GM12865 (cell line): ENCODE measurements at regions not wholly inside any gene's neighbourhood (a gene's known extent, or its start where the extent isn't known, plus 50 kb on each side); places are given as distances from the start of the nearest gene placed in this dataset.

Experiments
- DNase-seq: peaks from one replicate; pipeline ENCODE4 v3.0.0; 2010; ENCODE audit warnings: low read depth
- H3K4me3 ChIP-seq: 2 replicates; pipeline ENCODE4 v1.5.1; 2011; ENCODE audit warnings: mild to moderate bottlenecking, low read depth, low read length, control low read depth
- TF ChIP-seq, protein P1 (sequence below): IDR thresholded peaks from 2 replicates; pipeline ENCODE4 v1.5.1; 2011; ENCODE audit warnings: low read length, control low read depth, low read depth, inconsistent platforms; ENCODE audit not compliant: insufficient read depth; ENCODE audit errors: missing control alignments

DNA sequence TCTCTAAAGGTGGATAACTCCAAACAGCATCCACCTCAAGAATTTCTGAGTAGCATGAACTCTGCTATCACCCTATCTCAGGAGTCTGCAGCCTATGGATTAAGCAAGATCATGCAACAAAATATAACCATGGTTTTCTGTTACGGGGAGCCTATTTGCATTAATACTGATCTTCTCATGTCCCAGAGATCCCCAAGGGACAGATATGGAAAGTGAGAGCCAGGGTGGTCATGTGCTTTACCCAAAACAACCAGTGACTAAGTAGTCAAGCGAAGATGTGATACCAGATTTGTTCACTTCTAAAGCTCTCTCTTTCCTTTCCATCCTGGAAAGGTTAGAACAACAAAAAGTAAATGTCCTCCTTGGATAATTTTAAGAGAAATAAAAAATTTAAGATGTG is 125.1 kb downstream of the PRRX1 start:
- TF ChIP-seq, protein P1, sequence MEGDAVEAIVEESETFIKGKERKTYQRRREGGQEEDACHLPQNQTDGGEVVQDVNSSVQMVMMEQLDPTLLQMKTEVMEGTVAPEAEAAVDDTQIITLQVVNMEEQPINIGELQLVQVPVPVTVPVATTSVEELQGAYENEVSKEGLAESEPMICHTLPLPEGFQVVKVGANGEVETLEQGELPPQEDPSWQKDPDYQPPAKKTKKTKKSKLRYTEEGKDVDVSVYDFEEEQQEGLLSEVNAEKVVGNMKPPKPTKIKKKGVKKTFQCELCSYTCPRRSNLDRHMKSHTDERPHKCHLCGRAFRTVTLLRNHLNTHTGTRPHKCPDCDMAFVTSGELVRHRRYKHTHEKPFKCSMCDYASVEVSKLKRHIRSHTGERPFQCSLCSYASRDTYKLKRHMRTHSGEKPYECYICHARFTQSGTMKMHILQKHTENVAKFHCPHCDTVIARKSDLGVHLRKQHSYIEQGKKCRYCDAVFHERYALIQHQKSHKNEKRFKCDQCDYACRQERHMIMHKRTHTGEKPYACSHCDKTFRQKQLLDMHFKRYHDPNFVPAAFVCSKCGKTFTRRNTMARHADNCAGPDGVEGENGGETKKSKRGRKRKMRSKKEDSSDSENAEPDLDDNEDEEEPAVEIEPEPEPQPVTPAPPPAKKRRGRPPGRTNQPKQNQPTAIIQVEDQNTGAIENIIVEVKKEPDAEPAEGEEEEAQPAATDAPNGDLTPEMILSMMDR = no peak
- DNase-seq = peak; percentile 26
- H3K4me3 ChIP-seq = no peak overlapping the region

DNA sequence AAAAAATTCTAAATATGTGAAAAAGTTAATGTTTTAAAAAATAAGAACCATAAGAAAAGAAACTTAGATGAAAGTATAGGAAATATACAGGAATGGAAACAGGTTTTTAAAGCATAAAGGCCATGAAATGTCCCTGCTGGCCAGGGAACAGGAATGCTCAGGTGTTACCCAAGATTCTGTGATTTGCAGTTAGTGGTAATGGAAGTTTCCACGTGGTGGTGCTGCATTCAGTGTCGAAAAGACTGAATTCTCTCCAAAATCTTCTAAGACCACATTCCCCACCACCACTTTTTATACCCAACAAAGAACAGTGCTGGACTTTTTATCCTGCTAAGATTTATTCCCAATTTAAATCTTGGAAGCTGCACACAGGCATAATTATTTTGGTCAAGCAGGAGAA is 126.2 kb downstream of the PRRX1 start:
- no peak for DNase-seq
- TF ChIP-seq, protein P1 = no peak
- H3K4me3 ChIP-seq = no peak overlapping the region

DNA sequence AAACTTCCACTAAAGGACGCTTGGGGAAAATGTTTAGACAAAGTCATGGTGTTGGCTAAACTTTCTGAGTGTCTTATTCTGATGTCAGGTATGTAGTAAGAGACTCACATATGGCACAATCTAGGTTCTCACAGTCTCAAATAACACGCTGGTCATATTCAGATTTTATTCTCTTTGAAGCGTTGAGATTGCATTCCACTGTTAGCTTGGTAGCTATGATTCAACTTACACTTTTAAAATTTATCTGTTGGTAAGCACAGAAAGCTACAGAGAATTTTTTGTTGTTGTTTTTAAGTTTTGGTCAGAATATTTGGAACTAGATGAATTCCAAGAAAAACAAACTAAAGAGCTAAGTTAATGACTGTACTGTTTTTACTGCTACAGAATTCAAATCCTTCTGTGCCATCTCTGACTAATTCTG is 126.7 kb downstream of the PRRX1 start:
- DNase-seq = no peak
- TF ChIP-seq, protein P1 = no peak
- H3K4me3 ChIP-seq = no peak overlapping the region

DNA sequence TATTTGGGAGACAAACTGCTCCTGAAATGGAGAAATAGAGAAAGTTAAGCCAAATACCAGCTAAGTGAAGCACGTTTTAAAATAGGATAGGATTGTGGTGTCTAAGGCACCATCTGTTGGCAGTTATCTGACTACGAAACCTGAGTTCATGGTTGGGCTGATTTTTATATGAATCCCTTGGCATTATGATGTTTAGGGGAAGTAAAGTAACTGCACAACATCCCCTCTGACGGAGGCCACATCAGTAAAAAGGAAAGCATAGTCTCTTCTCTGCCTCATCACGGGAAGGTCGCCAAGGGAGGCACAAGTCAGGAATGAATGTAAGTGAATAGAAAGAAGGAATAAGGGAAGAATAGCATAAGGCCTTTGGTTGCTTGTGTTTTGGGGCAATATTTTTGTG is 128.0 kb downstream of the PRRX1 start:
- DNase-seq = no peak
- TF ChIP-seq, protein P1 = no peak
- H3K4me3 ChIP-seq = no peak overlapping the region

DNA sequence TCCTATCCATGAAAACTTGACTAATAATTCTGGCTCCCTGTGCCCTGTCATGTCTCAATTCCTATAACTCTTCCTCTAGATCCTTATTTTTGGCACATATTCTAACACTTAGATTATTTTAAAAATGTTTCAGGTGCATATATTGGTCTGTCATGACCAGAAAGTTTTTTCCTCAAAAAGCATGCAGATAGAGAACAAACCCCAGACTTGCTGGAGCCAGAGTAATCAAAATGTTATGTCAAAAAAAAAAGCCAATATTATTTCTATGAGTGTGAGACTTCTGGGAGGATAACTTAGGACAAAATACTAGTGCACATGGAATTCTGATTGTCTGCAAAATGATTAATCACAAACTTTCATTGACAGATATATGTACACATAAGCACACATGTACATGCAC is 135.1 kb upstream of the MROH9 start:
- DNase-seq = no peak
- TF ChIP-seq, protein P1 = no peak
- H3K4me3 ChIP-seq = no peak overlapping the region

DNA sequence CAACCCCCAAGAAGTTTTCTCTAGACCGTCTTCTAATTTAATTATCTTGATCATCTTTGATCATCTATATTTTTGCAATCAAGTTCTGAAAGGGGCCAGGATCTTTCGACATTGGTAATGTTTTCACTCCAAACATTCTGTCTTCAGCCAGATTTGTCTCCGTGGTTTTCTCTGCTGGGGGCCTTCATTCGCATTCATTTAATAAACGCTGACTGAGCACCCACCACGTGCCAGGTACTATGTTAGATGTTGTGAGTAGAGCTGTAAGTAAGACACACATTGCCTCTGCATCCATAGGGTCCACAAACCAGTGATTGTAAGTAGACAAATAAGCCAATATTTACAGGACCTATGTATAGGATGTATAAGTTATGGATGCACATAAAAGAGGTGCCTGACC is 134.5 kb upstream of the MROH9 start:
- TF ChIP-seq, protein P1 = no peak
- DNase-seq = no peak
- H3K4me3 ChIP-seq = no peak overlapping the region

DNA sequence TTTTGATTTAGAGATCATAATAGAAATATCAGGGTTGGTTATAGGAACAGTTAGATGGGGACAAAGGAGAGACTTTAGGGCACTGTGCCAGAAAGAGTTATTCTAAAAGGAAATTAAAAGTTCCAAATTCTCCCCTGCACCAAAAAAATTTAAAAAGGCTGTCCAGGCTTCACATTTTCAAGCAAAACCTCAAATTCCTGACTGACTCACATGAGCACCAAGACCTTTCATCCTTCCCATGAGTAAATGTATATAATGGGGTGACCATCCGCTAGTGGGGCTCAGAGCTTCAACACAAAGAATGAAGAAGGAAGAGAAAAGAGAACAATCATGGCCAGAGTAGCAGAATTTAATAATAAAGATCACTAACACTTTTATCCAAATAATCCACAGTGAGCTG is 131.6 kb upstream of the MROH9 start:
- DNase-seq = no peak
- TF ChIP-seq, protein P1 = no peak
- no peak overlapping the region for H3K4me3 ChIP-seq
